ENCODE measurements at regions not wholly inside any gene's neighbourhood (a gene's known extent, or its start where the extent isn't known, plus 50 kb on each side); places are given as distances from the start of the nearest gene placed in this dataset.

GRCh38 chr13:73792796-73793195, 341.4 kb downstream of the KLF12 start:
- DNase-seq, result no peak

- DNase-seq, result no peak
Measured at GRCh38 chr13:73782450-73783449, 351.5 kb downstream of the KLF12 start.

- DNase-seq, result no peak
Measured at GRCh38 chr13:73781384-73781783, 352.8 kb downstream of the KLF12 start.

- no peak for DNase-seq
Measured at GRCh38 chr13:73779881-73780280, 354.3 kb downstream of the KLF12 start.

- DNase-seq, result no peak
Measured at GRCh38 chr13:73778242-73778864, 355.9 kb downstream of the KLF12 start.

GRCh38 chr13:73777134-73777533, 357.1 kb downstream of the KLF12 start:
- DNase-seq, result no peak

GRCh38 chr13:73776151-73776785, 357.9 kb downstream of the KLF12 start:
- DNase-seq, result no peak

- DNase-seq, result no peak
Measured at GRCh38 chr13:73773168-73773549, 361.0 kb downstream of the KLF12 start.

GRCh38 chr13:73772449-73773167, 361.6 kb downstream of the KLF12 start:
- no peak for DNase-seq

GRCh38 chr13:73767747-73768315, 366.4 kb downstream of the KLF12 start:
- DNase-seq, result peak in 1 of 4 experiments; percentile 39

GRCh38 chr13:73767191-73767741, 366.9 kb downstream of the KLF12 start:
- DNase-seq, result peak in 3 of 4 experiments; percentile 5 to 54 (median 46)

GRCh38 chr13:73765651-73766384, 368.4 kb downstream of the KLF12 start:
- DNase-seq, result peak; percentile 10 to 40 (median 34)

- DNase-seq, result no peak
Measured at GRCh38 chr13:73759434-73759833, 374.8 kb downstream of the KLF12 start.

- no peak for DNase-seq
Measured at GRCh38 chr13:73757481-73758233, 376.5 kb downstream of the KLF12 start.

- peak; percentile 61 to 75 (median 68) for DNase-seq
Measured at GRCh38 chr13:73754727-73755292, 379.4 kb downstream of the KLF12 start.

GRCh38 chr13:73754241-73754640, 380.0 kb downstream of the KLF12 start:
- no peak for DNase-seq

GRCh38 chr13:73751290-73751689, 382.9 kb downstream of the KLF12 start:
- DNase-seq, result no peak

- no peak for DNase-seq
Measured at GRCh38 chr13:73748404-73748803, 385.8 kb downstream of the KLF12 start.

GRCh38 chr13:73745190-73745589, 389.0 kb downstream of the KLF12 start:
- no peak for DNase-seq

- DNase-seq, result no peak
Measured at GRCh38 chr13:73742982-73743381, 391.2 kb downstream of the KLF12 start.
